ENCODE measurements at regions not wholly inside any gene's neighbourhood (a gene's known extent, or its start where the extent isn't known, plus 50 kb on each side); places are given as distances from the start of the nearest gene placed in this dataset.

- H3K27ac ChIP-seq, result peak overlapping the region in 8 of 10 donors; percentile 1 to 68 (median 49)
- H3K4me1 ChIP-seq, result peaks cover 0 to 51% (median 20%) of the 10 kb centered on the region in 9 donors
- WGBS, 2 donors, result 50 to 56% methylated on average over 16 of the region's 16 CpGs
- TF ChIP-seq, protein P1, sequence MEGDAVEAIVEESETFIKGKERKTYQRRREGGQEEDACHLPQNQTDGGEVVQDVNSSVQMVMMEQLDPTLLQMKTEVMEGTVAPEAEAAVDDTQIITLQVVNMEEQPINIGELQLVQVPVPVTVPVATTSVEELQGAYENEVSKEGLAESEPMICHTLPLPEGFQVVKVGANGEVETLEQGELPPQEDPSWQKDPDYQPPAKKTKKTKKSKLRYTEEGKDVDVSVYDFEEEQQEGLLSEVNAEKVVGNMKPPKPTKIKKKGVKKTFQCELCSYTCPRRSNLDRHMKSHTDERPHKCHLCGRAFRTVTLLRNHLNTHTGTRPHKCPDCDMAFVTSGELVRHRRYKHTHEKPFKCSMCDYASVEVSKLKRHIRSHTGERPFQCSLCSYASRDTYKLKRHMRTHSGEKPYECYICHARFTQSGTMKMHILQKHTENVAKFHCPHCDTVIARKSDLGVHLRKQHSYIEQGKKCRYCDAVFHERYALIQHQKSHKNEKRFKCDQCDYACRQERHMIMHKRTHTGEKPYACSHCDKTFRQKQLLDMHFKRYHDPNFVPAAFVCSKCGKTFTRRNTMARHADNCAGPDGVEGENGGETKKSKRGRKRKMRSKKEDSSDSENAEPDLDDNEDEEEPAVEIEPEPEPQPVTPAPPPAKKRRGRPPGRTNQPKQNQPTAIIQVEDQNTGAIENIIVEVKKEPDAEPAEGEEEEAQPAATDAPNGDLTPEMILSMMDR (IDR thresholded peaks at IDR 0.05), result no peak
- H3K9me3 ChIP-seq, result peaks cover 0 to 5% (median 0%) of the 10 kb centered on the region in 11 donors
- no peaks in the 10 kb centered on the region for H3K36me3 ChIP-seq
- ATAC-seq (peak; percentile 36 to 78 (median 58)), DNase-seq (peak; percentile 45 to 67)
- H3K27me3 ChIP-seq, result peaks cover 0 to 21% (median 13%) of the 10 kb centered on the region in 7 donors
- no peak overlapping the region for H3K4me3 ChIP-seq
- intact Hi-C loops (cut with DNase I), result no loop called here
These were observed 102.3 kb downstream of the LIPG start for GRCh38 chr18:49663899-49664890.

GRCh38 chr18:49662506-49662905, 100.6 kb downstream of the LIPG start:
- TF ChIP-seq, protein P1 (IDR thresholded peaks at IDR 0.05), result no peak
- no peaks in the 10 kb centered on the region for H3K36me3 ChIP-seq
- ATAC-seq (no peak), DNase-seq (no peak)
- WGBS, 2 donors, result 80 to 87% methylated on average over 7 of the region's 7 CpGs
- H3K4me1 ChIP-seq, result peaks cover 0 to 38% (median 15%) of the 10 kb centered on the region in 9 donors
- H3K27me3 ChIP-seq, result peaks cover 0 to 13% (median 6%) of the 10 kb centered on the region in 7 donors
- H3K9me3 ChIP-seq, result peaks cover 0 to 5% (median 0%) of the 10 kb centered on the region in 11 donors
- H3K4me3 ChIP-seq, result no peak overlapping the region
- intact Hi-C loops (cut with DNase I), result no loop called here
- H3K27ac ChIP-seq, result no peak overlapping the region

GRCh38 chr18:49658823-49659404, 97.1 kb downstream of the LIPG start:
- 56 to 72% methylated on average over 6 of the region's 6 CpGs for WGBS, 2 donors
- intact Hi-C loops (cut with DNase I), result loop anchor here in 1 of 10 donors (10.0 kb wide), 1 partner anchor 96 kb away; no protein-coding TSS in a partner anchor
- peaks cover 0 to 12% (median 0%) of the 10 kb centered on the region in 7 donors for H3K27me3 ChIP-seq
- no peak overlapping the region for H3K4me3 ChIP-seq
- H3K27ac ChIP-seq, result no peak overlapping the region
- no peak for DNase-seq
- peaks cover 0 to 12% (median 6%) of the 10 kb centered on the region in 9 donors for H3K4me1 ChIP-seq
- no peak for ATAC-seq
- no peaks in the 10 kb centered on the region for H3K9me3 ChIP-seq
- H3K36me3 ChIP-seq, result no peaks in the 10 kb centered on the region
- TF ChIP-seq, protein P1 (IDR thresholded peaks at IDR 0.05), result no peak

- intact Hi-C loops (cut with DNase I), result loop anchor here in 1 of 10 donors (10.0 kb wide), 1 partner anchor 99 kb away; no protein-coding TSS in a partner anchor
- H3K4me3 ChIP-seq, result no peak overlapping the region
- no peak for DNase-seq
- no peak for ATAC-seq
- WGBS, 2 donors, result 78% methylated on average over 10 of the region's 10 CpGs
- no peaks in the 10 kb centered on the region for H3K36me3 ChIP-seq
- H3K4me1 ChIP-seq, result peaks cover 0 to 13% (median 0%) of the 10 kb centered on the region in 9 donors
- peaks cover 0 to 12% (median 0%) of the 10 kb centered on the region in 7 donors for H3K27me3 ChIP-seq
- H3K27ac ChIP-seq, result no peak overlapping the region
- H3K9me3 ChIP-seq, result no peaks in the 10 kb centered on the region
- TF ChIP-seq, protein P1 (IDR thresholded peaks at IDR 0.05), result no peak
These were observed 94.3 kb downstream of the LIPG start for GRCh38 chr18:49656073-49656692.
